ENCODE measurements at regions not wholly inside any gene's neighbourhood (a gene's known extent, or its start where the extent isn't known, plus 50 kb on each side); places are given as distances from the start of the nearest gene placed in this dataset.

DNA sequence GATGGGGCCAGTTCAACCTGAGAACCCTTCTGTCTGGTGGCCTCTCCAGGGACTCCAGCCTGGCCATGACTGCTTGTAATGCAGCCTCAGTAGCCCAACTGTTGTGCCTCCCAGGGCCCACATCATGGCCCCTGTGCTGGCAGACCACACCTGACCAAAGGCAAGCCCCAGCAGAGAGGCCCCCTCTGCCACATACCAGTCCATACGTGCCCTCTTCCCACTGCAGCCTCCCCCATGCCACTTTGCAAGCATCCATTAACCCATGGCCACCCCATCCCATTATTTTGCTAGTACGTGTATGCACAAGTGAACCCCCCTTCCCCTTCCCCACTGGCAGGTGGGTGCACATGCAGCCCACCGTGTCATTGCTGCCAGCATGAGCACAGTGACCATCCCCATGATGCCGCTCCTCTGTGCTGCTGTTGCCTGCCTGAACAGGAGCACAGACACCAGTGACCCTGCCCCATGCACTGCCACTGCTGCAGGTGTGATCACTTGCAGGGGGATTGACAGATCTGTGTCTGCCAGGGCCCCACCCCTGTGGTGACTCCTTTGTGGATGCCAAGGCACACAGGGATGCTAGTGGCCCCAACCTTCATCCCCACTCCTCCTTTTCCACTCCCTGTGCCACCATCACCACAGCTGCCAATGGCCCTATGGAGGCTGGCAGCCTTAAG is 330.0 kb upstream of the DSEL start:
- TF ChIP-seq, protein P1, sequence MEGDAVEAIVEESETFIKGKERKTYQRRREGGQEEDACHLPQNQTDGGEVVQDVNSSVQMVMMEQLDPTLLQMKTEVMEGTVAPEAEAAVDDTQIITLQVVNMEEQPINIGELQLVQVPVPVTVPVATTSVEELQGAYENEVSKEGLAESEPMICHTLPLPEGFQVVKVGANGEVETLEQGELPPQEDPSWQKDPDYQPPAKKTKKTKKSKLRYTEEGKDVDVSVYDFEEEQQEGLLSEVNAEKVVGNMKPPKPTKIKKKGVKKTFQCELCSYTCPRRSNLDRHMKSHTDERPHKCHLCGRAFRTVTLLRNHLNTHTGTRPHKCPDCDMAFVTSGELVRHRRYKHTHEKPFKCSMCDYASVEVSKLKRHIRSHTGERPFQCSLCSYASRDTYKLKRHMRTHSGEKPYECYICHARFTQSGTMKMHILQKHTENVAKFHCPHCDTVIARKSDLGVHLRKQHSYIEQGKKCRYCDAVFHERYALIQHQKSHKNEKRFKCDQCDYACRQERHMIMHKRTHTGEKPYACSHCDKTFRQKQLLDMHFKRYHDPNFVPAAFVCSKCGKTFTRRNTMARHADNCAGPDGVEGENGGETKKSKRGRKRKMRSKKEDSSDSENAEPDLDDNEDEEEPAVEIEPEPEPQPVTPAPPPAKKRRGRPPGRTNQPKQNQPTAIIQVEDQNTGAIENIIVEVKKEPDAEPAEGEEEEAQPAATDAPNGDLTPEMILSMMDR (IDR thresholded peaks at IDR 0.05; ENCODE audit: low read depth, low read length, missing control alignments) = no peak
- DNase-seq (ENCODE audit: extremely low read depth, low read depth) = no peak
- H3K4me3 ChIP-seq (replicated peaks; ENCODE audit: low read depth, low read length) = no peak overlapping the region

DNA sequence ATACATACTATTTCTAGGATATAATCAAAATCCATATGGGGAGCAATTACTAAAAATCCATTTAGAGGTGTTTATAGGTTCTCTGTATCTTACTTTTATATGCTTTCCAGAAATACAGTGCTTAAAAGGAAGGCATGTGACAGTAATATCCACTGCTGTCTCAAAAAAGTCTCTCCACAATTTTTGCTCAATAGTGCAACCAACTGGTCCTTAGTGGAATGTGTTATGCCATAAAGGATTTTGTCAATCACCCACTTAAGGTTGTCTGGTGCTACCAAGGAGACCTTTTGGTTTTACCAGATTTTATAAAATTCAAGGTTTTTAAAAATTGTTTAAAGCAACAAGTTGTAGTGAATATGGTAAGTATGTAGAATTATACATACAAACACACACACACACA is 328.5 kb upstream of the DSEL start:
- TF ChIP-seq, protein P1 (IDR thresholded peaks at IDR 0.05; ENCODE audit: low read depth, low read length, missing control alignments) = no peak
- DNase-seq (ENCODE audit: extremely low read depth, low read depth) = no peak
- H3K4me3 ChIP-seq (replicated peaks; ENCODE audit: low read depth, low read length) = no peak overlapping the region

GRCh38 chr18:67840379-67840778 is 323.9 kb upstream of the DSEL start:
- DNase-seq (ENCODE audit: extremely low read depth, low read depth) = no peak
- H3K4me3 ChIP-seq (replicated peaks; ENCODE audit: low read depth, low read length) = no peak overlapping the region
- TF ChIP-seq, protein P1 (IDR thresholded peaks at IDR 0.05; ENCODE audit: low read depth, low read length, missing control alignments) = no peak

DNA sequence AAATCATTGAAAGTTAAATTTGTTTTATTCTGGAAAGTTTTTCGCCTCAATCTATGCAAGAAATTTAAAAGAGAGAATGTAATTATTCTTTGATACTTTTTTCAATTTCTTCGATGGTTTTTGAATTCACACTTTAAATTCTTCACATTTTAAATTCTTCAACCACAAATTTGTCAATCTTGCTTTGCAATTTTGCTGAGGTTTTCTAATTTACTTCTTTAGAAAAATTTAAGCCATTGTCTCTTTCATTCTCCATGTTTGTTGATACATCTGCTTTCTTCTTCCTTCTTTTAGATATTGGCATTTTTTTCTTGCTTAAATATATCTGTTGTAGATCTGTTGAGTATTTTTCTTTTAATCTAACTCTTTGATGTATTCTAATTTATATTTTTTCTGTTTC is 301.9 kb upstream of the DSEL start:
- TF ChIP-seq, protein P1 (IDR thresholded peaks at IDR 0.05; ENCODE audit: low read depth, low read length, missing control alignments) = no peak
- DNase-seq (ENCODE audit: extremely low read depth, low read depth) = no peak
- no peak overlapping the region for H3K4me3 ChIP-seq (replicated peaks; ENCODE audit: low read depth, low read length)

DNA sequence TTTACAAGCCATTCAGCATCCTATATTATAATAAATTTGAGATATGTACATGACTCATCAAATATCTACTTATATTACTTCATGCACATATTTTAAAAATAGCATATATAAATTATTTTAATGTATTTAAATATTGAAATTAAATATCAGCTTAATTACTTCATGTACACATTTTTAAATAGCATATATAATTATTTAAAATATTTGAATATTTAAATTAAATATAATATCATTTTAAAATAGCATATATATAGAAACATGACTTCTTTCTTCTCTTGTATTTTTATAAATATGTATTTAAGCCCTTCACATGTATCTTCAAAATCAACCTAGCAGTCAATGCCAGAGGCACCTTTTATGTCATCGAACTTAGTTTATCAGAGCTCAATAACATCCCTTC is 298.8 kb upstream of the DSEL start:
- TF ChIP-seq, protein P1 (IDR thresholded peaks at IDR 0.05; ENCODE audit: low read depth, low read length, missing control alignments) = no peak
- no peak for DNase-seq (ENCODE audit: extremely low read depth, low read depth)
- H3K4me3 ChIP-seq (replicated peaks; ENCODE audit: low read depth, low read length) = no peak overlapping the region

DNA sequence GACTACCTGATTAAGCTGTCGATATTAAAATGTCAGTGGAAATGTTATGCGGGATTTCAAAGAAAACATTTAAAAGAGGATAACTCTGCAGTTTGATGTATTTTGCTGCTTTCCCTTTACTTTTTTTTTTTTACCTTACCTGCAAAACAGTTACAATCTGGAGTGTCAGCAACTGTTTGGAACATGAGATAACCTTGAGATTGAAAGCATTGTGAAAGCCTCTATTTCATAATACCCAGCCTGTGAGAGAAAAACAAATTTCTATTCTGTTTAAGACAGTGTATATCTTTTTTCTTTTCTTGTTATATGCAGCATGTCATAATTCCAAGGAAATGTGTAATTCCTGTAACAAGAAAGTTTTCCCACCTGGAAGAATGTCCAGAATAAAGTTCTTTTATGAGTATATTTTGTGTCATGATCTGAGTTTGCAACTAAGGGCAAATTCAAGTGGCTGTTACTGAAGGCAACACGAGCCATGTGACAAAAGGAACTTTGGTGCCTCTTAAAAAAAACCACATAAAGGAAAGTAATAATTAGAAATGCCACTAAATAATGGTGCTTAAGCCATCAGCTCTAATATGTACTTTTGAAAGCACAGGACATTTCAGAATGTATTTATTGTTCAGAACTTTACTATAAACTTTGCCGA is 297.0 kb upstream of the DSEL start:
- H3K4me3 ChIP-seq (replicated peaks; ENCODE audit: low read depth, low read length) = no peak overlapping the region
- no peak for DNase-seq (ENCODE audit: extremely low read depth, low read depth)
- TF ChIP-seq, protein P1 (IDR thresholded peaks at IDR 0.05; ENCODE audit: low read depth, low read length, missing control alignments) = no peak
